C1 segment of cervical spinal cord (tissue), 14 donors: ENCODE measurements at regions not wholly inside any gene's neighbourhood (a gene's known extent, or its start where the extent isn't known, plus 50 kb on each side); places are given as distances from the start of the nearest gene placed in this dataset.
A peak's percentile ranks its signal among the peaks of the same experiment; 100 is the strongest.

Source experiments
- DNase-seq, 14 donors: peaks; one replicate each; lab custom pipeline; 2025; lab: John Stamatoyannopoulos, UW

DNA sequence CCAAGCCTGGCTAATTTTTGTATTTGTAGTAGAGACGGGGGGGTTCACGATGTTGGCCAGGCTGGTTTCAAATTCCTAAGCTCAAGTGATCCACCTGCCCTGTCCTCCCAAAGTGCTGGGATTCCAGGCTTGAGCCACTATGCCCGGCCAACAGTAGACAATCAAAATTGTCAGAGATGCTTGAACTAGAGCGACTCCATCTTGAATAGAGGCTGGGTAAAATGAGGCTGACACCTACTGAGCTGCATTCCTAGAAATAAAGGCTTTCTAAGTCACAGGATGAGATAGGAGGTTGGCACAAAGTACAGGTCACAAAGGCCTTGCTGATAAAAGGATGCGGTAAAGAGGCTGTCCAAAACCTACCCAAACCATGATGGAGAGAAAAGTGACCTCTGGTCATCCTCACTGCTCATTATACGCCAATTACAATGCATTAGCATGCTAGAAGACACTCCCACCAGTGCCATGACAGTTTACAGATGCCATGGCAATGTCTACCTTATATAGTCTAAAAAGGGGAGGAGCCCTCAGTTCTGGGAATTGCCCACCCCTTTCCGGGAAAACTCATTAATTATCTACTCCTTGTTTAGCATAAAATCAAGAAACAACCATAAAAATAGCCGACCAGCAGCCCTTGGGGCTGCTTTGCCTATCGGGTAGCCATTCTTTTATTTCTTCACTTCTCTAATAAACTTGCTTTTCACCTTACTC lies 134.5 kb downstream of the BAMBI start:
- DNase-seq: no peak

GRCh38 chr10:28812384-28813372 lies 135.4 kb downstream of the BAMBI start:
- no peak for DNase-seq

DNA sequence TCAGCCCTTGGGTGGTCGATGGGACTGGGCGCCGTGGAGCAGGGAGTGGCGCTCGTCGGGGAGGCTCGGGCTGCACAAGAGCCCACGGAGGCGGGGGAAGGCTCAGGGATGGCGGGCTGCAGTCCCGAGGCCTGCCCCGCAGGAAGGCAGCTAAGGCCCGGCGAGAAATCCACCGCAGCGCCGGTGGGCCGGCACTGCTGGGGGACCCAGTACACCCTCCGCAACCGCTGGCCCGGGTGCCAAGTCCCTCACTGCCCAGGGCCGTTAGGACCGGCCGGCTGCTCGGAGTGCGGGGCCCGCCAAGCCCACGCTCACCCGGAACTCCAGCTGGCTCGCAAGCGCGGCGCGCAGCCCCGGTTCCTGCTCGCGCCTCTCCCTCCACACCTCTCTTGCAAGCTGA lies 138.4 kb downstream of the BAMBI start:
- DNase-seq: no peak

GRCh38 chr10:28822719-28823464 lies 145.6 kb downstream of the BAMBI start:
- DNase-seq: no peak

DNA sequence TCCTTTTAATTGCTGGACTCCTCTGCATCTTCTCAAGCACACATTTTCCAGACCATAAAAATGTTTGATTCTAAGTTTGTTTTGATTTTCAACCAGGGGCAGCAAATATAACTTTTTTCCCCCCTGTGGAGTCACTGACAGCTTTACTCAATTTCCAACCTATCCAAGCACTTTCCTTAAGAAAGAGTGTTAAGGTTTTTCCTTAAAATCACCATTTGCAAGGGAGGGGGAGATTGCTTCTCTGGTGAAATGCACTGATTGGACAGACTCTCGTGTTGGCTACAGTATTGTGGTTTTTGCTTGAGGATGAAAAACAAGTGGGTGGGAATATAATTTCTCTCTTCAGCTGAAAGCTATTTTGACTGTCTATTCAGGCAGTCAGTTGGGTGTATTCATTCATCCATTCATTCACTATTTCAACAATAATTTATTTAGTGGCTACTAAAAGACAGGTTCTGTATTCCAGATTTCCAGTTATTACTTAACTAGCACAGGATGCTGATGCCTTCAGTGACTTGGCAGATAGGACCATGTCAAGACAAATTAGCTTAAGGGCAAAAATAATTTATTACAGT lies 146.3 kb downstream of the BAMBI start:
- no peak for DNase-seq

DNA sequence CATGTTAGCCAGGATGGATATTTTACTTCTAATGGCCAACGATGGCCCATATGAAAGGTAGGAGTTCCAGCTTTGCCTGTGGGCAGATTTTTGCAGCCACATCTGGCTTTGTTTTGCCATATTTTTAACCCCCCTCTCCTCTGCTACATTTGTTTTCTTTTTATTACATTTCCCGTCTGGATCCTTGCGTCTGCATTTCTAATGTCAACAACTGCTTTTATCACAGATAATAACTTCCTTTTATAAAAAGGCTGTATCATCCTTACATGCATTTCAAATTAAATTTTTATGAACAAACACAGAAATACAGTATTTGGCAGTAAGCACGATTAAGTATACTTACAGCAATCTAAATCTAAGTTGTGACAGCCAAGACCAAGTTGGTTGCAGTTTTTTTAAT lies 156.0 kb downstream of the BAMBI start:
- DNase-seq: no peak

DNA sequence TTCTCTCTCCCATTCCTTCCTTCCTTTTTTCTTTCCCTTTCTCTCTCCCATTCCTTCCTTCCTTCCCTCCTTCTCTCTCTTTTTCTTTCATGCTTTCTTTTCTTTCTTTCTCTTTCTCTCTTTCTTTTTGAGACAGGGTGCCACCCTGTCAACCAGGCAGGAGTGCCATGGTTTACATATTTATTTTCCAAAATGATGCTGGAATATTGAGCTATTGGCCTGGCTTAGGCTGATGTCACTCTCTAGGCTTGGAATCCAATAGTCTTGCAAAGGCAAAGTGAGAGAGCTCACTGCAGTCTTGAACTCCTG lies 159.1 kb downstream of the BAMBI start:
- no peak for DNase-seq

- DNase-seq: no peak
These were observed 160.5 kb downstream of the BAMBI start for GRCh38 chr10:28837613-28838390.

DNA sequence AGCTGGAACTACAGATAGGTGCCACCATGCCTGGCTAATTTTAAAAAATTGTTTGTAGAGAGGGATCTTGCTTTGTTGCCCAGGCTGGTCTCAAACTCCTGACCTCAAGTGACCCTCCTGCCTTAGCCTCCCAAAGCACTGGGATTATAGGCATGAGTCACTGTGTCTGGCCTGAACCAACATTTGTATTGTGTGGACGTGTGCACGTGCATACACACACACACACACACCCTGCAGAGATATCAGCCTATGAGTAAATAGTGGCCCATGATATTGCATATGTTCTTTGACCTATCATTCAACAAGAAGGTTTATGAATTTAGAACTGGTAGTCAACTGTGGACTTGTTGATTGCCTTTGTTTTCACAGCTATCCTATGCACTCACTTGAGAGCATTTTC lies 161.6 kb downstream of the BAMBI start:
- DNase-seq: no peak

DNA sequence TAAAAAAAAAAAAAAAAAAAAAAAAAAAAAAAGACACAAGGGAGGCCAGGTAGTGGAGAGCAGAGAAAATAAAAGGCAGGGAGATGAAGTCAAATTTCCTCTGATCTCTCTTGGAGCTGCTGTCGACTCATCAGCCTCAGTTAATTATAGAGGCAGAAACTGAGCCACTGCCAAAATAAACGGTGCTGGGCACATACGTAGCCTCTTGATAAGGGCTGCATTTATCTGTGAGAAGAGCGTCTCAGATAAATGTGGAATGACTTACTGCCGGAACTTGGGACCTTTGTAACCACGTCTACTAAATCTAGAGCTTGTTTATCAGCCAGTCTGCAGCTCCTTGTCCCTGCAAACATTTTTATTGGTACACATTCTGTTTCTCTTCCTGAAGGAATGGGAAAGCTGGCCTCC lies 162.3 kb downstream of the BAMBI start:
- DNase-seq: no peak

GRCh38 chr10:28840202-28840601 lies 162.9 kb downstream of the BAMBI start:
- DNase-seq: no peak

- DNase-seq: no peak
These were observed 163.7 kb downstream of the BAMBI start for GRCh38 chr10:28840971-28841370.

DNA sequence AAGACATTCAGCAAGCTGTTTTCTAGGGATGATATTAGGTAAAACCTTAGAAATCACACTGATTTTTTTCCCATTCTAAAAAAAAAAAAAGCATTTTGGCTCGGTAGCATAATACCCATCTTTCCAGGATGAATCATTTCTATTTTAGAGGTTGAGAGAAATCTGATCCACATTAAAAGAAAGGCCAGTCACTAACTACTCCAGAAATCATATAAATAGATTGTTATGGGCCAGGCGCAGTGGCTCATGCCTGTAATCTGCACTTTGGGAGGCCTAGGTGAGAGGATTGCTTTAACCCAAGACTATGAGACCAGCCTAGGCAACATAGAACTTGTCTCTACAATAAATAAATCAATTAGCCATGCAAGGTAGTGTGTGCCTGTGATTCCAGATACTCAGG lies 164.3 kb downstream of the BAMBI start:
- no peak for DNase-seq

GRCh38 chr10:28842321-28842720 lies 165.0 kb downstream of the BAMBI start:
- peak in 1 of 14 donors; percentile 1 for DNase-seq

DNA sequence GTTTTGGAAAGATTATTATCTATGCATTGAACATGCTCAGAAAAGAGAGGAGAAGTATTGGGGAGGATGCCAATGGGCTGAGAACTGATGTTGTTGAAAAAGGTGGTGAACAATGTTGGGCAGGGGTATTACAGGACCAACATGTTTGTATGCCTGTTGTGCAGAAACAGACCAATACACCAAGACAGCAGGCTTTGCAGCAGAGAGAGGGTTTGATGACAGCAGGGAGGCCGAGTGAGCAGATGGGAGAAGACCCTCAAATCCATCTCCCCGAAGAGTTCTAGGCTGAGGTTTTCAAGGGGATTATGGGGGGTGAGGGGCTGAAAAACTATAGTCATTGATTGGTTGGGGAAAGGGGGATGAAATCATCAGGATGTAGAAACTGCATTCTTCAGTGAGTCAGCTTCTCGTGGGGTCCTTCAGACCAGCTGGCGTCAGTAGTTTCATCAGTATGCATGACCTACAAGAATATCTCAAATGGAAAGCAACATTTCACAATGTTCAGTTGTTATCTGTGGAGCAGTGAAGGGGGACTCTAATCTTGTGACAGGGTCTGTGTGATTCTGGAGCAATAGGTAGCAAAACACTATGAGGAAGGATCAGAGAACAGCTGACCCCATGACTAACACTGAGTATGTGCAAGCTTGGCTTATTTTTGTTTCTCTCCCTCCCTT lies 167.8 kb downstream of the BAMBI start:
- no peak for DNase-seq

GRCh38 chr10:28849309-28849708 lies 172.0 kb downstream of the BAMBI start:
- DNase-seq: no peak

GRCh38 chr10:28849821-28850220 lies 172.5 kb downstream of the BAMBI start:
- DNase-seq: no peak

DNA sequence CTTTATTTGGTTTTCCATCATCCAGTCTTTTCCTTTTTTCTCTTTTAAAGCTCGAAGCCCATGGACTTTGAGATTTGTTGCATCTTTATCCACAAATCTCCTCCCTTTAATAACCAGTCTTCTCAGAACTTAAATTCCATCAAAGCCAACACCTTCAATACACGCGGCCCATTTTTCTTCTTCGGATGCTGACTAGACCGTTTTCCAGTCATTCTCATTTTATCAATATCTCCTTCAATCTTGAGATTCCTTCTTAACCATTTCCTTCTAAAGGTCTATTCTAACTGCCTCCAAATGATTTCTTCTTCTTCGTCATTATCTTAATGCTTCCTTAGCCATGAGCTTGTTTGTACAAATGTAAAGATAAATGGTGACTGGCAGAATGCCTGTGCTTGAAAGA lies 173.5 kb downstream of the BAMBI start:
- no peak for DNase-seq

DNA sequence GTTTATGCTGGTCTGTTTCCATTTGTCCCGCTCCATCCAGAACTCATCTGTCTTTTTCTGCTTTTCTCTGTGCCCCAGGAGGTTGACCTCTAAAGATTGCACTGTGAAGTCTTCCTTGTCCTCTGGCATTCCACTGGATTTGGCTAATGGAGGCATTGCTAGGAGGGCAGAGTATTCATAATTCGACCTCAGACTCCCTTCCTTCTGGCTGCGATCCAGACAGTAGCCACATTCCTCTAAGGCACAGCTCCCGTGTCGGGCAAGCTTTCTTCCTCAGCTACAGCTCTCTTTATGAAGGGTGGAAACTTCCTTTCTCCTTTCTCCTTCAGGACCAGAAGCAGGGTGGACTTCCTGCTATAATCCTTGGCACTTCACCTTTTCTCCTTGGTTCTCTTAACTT lies 175.9 kb downstream of the BAMBI start:
- DNase-seq: no peak

DNA sequence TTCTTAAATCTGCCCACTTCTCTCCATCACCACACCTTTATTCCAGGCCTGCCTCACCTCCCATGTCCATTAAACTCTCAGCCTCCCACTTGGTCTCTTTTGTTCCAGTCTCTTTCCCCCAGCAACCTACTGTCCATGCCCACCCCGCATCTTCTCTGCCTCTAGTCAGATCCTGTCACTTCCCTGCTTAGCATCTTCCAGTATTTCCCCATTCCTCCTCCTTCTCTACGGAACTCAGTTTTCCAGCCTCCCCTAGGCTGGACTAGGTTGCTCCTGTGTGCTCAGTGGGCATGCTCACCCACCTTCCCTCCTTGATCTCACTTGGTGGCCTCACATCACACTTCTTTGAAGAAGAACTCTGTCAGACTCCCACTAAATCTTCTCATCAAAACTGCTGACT lies 179.8 kb downstream of the BAMBI start:
- no peak for DNase-seq

DNA sequence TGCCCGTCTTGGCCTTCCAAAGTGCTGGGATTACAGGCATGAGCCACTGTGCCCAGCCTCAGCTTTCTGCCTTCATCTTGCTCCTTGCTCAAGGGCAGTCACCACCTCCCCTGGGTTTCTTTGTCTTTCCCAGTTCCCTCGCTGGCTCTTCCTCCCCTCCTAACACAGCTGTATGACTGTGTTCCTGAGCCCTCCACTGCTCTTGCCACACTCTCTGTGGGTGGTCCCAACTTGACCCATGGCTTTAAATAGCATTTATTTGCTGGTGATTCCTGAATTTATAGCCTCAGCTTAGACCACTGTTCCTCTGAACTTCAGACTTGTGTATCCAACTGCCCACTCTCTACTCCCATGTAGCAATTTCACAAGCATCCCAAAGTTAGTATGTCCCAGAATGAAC lies 181.3 kb downstream of the BAMBI start:
- DNase-seq: no peak
